Activated gamma-delta T cell treated with anti-CD3 and anti-CD28 coated beads, Interleukin-2, amount 50 U/mL, for 16 hours (primary cell): ENCODE measurements at regions not wholly inside any gene's neighbourhood (a gene's known extent, or its start where the extent isn't known, plus 50 kb on each side); places are given as distances from the start of the nearest gene placed in this dataset.
"Not testable (repeated sequence)": the region's sequence is repeated elsewhere in the genome, so short reads cannot be mapped to it uniquely, and the experiment has no call there.

Source experiments
- DNase-seq: peaks from one replicate; pipeline ENCODE4 v3.0.0-alpha.2; 2020; ENCODE audit warnings: low read depth

DNA sequence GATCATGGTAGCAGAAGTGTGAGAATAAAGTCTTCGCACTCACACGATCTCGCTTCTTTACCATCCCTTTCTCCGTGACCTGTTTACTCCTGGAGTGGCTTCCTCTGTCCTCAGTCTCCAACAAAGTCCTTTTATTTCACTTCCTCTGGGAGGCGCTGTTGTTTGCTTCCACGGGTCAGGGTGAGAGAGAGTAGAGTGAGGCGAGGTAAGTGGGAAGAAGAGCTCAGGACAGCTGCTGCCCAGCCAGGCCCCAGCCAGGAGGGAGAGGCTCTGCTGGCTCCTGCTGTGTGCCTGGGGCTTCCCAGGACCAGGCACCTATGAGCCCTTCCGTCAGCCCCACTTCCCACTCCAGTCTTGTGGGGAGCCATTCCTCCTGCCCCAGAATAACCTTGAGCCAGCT lies 242.1 kb downstream of the FGF9 start:
- no peak for DNase-seq

DNA sequence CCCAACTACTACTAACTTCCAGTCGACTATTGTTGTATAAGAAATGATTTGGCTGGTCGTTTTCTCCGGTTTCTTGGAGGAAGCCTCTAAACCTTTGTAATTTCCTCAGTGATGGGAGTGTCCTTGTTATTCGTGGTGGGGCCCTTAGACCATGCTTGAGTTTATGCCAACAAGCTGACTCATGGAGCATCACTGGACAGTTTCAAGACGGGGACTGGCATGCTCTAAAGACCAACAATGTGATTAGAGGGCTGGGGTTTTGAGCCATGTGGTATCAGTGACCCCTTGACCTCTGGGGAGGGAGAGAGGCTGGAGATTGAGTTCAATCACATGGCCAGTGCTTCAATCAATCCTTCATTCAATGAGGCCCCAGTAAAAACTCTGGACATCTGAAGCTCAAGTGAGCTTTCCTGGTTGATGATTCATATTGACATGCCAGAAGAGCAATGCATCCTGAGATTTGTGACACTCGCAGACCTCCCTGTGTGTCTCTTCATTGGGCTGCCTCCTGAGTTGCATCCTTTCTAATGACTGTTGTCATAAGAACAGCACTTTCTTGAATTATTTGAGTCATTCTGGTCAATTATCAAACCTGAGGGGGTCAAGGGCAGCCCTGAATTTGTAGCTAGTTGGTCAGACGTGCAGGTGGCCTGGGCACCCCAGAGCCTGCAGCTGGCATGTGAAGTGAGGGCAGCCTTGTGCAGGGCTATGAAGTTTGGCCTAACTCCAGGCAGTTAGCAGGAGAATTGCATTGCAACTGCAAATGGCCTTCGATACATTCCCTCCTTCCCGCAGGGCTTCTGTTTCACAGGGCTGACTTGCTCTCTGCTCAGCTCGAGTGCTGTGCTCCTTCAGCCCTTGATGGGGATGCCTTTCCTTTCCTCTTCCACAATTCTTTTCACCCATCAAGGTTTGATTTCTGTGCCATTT lies 246.5 kb downstream of the FGF9 start:
- no peak for DNase-seq

DNA sequence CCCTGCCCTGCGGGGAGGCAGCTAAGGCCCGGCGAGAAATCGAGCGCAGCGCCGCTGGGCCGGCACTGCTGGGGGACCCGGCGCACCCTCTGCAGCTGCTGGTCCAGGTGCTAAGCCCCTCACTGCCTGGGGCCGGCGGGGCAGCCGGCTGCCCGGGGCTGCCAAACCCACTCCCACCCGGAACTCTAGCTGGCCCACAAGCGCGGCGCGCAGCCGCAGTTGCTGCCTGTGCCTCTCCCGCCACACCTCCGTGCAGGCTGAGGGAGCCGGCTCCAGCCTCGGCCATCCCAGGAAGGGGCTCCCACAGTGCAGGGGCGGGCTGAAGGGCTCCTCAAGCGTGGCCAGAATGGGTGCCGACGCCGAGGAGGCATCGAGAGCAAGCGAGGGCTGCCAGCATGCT lies 249.9 kb downstream of the FGF9 start:
- not testable (repeated sequence) for DNase-seq

DNA sequence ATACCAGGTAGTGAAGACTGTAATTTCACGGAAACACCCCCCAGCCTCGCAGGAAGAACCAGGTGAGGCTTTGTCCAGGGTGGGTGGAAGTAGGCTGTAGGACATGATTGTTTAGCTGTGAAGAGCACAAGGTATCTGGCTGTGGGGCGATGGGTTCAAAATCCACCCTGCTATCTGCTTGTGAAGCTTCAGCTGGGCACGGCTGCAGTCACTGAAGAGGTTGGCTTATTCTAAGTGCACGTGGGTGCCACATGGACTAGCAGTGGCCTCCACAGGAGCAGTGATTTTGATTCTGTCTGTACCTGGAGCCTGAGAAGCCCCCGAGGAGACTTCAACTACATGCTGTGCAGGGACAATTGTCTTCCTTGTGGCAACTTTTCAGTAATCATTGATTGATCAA lies 254.1 kb downstream of the FGF9 start:
- DNase-seq = no peak

DNA sequence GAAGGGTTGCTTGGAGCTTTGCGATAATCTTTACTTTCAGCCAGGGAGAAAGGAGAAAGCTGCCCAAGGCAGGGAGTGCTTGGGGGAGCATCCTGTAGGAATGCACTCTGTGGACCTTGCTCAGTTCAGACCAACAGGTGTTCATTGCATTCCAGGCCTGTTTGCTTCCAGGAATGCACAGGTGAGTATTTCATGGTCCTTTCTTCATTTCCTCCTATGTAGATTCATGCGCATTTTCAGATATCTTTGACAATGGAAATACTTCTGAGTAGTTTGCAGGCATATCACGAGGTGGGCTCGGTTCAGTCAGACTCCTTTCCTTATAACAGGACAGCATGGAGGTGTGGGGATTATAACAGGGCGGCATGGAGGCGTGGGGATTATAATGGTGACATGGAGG lies 254.8 kb downstream of the FGF9 start:
- no peak for DNase-seq

DNA sequence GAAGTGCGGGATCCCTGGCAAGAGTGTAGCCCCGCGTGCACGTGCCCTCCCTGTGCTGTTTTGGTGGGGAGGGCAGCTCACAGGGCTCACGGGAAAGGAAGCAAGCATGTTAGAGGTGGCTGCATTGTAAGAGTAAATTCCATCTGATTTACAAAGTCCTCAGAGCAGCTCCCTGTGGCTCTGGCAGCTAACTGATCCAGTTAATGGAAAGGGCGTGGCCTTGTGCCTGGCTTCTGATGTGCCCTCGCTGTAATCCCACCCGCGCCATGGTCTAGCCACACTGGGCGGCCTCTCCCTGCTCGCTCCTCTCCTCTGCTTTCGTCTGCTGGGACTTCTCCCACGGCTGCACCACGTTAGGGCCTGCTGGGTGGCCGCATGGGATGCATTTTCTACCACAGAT lies 258.5 kb downstream of the FGF9 start:
- no peak for DNase-seq

DNA sequence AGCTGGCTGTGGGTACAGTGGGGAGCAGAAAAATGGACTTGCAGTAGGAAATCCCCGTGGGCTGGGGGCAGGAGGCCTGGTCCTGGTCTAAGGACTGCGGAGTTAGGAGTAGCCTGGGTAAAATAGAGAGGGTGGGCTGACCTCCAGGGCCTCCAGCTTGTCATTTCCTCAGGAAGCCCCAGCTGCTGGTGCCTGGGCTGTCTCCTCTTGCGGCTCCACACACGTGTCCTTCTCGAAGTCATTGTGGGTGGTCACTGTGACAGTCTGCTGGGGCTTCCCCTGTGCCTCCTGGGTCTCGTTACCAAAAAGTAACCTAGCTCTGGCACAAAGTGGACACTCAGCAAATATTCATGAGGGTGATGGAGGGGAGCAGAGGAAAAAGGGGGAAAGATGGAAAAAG lies 259.7 kb downstream of the FGF9 start:
- DNase-seq = no peak

DNA sequence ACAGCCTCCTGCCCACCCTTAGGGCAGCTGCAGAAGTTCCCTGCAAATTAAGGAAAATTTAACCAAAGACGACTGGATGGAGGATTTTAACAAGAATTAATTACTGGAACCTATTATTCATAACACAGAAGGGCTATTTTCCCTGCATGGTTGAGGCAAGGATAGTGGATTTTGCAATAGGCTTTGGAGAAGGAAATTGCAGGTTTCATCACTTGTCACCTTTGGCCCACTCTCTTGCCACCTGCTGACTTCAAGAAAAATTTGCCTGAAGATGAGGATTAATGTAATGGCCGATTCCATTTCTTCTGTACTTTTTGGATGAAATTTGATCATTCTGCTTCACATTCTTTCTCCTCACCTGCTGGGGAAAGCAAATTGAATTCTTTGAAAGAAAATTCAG lies 261.7 kb downstream of the FGF9 start:
- DNase-seq = no peak

DNA sequence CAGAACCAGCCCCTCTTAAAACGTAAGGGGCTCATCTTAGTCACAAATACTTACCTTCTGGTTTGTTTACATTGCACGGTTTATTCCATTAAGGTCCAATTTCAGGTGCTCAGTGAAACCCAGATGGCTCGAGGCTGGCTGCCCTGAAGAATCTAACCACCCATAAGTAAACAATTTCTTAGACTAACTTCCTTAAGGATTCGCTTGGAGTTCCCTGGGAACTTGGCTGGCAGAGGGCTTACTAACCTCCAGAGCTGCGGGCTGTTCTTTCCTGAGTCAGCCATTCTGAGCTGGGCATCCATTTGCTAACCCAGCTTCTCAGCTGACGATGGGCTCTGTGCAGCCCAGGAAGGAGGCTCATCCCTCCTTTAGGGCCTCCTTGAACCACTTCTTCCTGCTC lies 262.1 kb downstream of the FGF9 start:
- DNase-seq = no peak

DNA sequence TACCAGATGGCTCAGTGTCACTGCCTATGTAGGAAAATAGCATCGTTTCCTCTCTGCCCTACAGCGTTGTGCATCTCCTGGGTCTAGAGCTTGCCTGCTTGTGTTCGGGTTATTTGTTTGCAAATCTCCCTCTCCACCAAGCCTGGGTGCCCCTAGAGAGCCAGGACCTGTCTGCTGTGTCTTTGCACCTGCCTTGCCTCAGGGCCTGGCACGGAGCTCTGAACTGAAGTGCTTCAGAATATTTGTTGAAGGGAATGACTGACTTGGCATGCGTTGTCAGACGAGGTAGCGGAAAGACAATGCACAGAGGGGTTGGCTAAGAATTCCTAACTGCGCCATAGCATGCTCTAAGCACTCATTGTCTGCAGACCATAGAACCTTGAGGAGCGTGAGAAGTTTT lies 263.4 kb downstream of the FGF9 start:
- no peak for DNase-seq

DNA sequence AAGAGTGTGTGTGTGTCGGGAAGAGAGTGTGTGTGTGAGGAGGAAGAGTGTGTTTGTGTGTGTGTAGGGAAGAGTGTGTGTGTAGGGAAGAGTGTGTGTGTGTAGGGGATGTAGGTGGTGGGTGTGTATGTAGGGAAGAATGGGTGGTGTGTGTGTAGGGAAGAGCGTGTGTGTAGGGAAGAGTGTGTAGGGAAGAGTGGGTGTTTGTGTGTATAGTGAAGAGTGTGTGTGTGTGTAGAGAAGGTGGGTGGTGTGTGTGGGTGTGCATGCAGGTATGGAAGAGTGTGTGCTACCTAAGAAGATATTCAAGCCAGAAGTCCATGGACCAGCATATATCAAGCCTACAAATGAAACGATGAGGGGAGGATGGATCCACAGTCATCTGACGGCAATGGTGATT lies 265.8 kb downstream of the FGF9 start:
- no peak for DNase-seq

DNA sequence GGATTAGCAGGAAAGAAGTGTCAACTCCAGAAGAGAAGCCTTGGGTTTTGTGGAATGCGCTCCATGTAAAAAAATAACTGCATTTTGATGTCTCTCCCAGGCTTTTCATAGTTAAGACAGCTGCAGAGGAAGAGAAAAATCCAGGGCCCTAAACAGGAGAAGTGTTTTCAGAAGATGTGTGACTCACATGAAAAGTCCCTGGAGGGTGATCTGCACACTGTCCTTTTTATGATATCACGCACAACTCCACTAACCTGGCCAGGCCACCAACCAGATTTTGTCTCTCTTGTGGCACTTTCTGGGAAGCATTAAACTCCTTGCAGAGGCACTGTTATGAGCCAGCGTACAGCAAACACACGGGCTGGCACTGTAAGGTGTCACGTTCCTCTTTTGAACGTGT lies 267.3 kb downstream of the FGF9 start:
- DNase-seq = no peak

DNA sequence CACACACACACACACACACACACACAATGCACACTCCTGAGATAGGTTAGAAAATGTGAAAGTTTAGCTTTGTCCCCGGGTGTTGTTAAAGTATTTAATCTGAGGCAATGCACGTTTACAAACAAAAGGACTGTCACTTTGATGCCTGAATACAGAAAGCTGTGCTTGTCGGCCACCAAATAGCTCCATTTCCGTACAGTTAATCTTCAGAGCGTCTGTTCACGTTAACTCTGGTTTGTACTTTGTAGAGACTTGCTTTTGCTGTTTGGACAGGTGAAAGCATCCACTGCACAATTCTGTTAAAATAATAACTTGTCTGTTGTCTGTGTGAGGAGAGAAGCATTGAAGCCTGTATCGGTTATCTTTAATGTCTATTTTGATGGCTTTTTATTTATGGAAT lies 267.8 kb downstream of the FGF9 start:
- DNase-seq = no peak

DNA sequence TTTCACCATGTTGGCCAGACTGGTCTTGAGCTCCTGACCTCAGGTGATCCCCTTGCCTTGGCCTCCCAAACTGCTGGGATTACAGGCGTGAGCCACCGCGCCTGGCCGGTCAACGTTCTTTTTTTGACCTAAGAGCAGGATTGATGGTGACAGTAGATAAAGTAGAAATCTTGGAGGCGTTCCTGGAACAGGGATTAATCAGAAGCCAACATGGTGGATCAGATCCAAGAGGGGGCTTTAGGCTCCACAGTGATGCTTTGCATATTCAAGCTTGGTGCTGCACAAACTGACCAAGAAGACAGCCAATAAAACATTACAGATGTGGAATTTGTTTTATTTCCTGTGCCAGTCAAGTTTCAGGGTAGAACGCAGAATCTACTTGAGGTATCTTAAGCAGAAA lies 271.2 kb downstream of the FGF9 start:
- no peak for DNase-seq

DNA sequence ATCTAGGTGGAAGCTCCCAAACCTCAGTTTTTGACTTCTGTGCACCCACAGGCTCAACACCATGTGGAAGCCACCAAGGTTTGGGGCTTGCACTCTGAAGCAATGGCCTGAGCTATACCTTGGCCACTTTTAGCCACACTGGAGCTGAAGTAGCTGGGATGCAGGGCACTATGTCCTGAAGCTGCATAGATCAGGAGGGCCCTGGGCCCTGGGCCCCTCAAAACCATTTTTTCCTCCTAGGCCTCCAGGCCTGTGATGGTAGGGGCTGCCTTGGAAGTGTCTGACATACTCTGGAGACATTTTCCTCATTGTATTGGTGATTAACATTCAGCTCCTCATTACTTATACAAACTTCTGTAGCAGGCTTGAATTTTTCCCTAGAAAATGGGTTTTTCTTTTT lies 273.7 kb downstream of the FGF9 start:
- no peak for DNase-seq

DNA sequence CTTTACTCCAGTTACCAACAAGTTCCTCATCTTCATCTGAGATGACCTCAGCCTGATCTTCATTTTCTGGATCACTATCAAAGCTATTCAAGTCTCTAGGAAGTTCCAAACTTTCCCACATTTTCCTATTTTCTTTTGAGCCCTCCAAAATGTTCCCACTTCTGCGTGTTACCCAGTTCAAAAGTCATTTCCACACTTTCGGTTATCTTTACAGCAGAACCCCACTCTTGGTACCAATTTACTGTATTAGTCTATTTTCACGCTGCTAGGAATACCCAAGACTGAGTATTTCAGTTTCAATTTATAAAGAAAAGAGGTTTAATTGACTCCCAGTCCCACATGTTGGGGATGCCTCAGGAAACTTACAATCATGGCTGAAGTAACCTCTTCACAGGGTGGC lies 274.3 kb downstream of the FGF9 start:
- DNase-seq = no peak

DNA sequence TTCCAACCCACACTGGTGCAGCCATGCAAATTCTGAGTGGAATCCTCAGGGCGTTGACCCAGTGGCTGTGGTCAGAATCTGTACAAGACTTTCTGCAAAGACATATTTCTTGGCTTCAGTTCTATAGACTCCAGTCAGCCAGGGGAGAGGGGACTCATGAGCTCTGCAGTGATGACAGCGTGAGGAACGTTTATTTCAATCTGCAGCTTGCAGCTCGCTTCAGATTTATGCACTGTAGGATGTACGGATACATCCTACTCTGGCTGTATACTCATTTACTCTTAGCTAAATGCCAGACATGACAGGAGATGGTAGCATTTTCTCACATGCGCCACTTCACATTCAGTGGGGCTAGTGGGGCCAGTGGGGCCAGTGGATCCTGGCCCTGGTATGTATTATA lies 276.1 kb downstream of the FGF9 start:
- DNase-seq = no peak

DNA sequence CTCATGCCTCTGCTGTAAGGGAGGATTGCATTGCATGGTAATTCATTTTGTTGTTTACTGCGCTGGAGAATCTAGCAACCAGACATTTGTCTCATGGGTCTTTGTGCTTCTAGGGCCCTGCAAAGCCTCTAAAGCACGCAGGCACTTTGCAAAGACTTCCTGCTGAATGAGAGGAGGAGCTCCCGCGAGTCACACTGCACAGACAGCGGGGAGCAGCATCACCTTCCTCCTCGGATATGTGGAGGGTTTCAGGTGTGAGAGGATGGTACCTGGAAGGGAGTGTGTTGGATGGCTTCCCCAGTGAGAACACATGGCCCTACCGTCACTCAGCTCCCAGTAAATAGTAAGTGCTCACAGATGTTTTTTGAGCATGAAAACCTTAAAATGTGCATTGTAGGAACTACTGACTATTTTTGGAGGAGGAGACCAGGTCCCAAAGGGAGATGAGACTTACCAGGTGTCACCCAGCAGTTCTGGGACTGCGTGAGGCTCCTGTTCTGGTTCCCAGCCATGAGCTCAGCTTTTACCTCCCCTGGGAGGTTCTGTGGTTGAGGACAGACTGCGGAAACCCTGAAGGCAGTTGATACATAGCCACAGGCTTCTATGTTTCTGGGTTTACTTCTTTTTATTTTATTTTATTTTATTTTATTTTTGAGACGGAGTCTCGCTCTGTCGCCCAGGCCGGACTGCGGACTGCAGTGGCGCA lies 278.0 kb downstream of the FGF9 start:
- DNase-seq = no peak

DNA sequence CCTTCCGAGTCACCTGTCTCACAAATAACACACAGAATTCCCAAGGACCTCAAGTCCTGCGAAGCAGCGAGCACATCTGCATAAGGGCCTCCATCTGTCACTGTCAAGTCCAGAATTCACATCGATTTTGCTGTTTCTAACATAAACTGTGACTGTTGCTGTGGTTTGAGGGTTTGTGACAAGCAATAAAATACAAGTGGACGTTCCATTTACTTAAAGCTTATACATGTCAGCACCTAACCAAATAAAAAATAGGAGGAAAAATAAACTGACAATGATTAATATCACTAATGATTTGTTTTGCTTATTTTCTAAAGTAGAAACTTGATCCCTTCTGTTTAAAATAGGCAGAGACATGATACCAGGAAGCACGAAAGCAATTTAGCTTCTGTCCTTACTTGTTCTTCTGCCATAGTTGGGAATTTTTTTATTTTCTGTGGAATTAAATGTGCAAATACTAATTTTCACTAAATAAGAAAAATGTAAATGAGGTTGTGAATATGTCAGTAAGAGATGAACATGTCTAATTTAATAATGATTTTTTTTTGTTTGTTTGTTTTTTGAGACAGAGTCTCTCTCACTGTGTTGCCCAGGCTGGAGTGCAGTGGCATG lies 279.1 kb downstream of the FGF9 start:
- no peak for DNase-seq

DNA sequence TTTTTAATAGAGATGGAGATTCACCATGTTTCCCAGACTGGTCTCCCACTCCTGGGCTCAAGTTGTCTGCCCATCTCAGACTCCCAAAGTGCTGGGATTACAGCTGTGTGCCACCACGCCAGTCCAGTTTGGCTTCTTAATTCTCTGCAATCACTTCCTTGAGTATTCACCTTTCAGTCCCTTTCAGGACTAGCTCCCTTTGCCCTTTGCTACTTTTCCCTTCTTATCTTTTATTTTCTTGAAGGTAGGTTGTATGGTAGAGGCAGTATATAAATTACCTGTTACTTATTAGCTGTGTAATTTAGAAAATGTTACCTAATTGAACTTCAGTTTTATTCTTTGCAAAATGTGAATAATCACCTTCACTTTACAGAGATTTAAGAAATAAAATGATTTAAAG lies 285.8 kb downstream of the FGF9 start:
- no peak for DNase-seq

DNA sequence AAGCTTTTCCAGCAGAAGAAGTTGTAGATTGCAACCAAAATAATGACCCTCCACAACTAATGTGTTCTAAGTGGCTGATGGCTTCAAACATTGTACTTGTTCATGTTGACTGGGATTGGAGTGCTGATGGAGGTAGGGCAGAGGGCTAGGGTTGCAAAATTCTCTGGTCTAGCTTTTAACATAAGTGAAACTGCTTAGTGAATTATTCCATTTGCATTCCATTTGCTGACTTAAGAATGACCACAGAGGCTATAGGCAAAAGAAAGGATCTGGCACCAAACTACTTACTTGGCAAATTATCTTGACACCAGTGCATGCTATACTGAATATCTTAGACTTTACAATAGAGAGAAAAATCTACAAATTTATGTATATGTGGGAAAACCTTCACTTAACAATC lies 287.0 kb downstream of the FGF9 start:
- DNase-seq = no peak

DNA sequence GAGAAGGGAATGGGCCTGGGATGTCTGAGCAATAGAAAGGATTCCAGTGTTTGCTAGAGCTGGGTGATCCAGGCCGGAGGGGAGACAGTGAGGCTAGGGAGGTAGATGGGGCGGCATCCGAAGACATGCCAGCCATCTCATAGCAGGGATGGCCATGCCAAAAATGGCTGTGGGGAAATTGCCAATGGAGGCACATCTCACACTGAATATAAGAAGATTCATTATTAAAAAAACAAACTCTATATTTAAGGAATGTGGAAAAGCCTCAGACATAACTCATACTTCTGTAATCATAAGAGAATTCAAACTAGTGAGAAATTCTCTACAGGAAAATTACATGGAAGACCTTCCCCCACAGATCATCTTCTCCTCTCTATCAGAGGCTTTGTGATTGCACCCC lies 289.2 kb downstream of the FGF9 start:
- DNase-seq = no peak

DNA sequence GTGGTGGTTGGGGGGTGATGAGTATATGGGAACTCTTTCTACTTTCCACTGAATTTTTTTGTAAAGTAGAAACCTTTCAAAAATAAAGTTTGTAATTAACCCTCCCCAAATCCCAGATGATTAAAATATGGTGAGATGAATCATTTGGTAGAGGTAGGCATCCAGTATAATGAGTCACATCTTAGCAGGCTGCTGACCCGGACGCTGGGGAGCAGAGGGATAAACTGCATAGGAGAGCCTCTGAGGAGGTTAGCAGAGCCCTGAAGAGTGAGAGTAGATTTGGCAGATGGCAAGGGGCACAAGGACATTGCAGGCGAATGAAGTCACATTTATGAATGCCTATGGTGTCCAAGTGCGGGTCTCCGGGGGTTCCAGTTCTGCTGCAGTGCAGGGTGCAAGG lies 293.8 kb downstream of the FGF9 start:
- DNase-seq = no peak
